GM21367 (cell line): ENCODE measurements at regions not wholly inside any gene's neighbourhood (a gene's known extent, or its start where the extent isn't known, plus 50 kb on each side); places are given as distances from the start of the nearest gene placed in this dataset.
"Not testable (repeated sequence)": the region's sequence is repeated elsewhere in the genome, so short reads cannot be mapped to it uniquely, and the experiment has no call there.

ENCODE experiments used
- ATAC-seq: cut with Tn5 transposase; IDR thresholded peaks from one replicate; pipeline ENCODE4 v1.9.1; 2021; ENCODE audit not compliant: unreplicated experiment

DNA sequence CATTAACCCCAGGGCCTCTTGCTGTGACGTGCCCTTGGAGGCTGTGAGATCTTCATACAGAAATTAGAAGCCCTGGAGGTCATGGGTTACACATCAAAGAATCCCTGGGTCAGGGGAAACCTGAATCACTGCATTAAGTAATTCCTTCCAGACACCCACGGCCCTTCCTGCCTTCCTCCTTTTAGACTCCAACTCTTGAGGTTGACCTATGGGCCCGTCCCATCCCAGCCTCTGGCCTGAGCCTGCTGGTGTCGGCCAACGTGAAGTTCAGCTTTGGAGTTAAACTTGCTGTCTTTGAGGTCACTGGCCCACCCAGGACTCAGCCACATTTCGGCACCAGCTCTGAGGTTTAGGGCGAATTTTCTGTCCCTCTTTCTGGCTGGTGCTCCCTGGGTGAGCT, 198.3 kb downstream of the ACKR3 start:
- ATAC-seq, result no peak

DNA sequence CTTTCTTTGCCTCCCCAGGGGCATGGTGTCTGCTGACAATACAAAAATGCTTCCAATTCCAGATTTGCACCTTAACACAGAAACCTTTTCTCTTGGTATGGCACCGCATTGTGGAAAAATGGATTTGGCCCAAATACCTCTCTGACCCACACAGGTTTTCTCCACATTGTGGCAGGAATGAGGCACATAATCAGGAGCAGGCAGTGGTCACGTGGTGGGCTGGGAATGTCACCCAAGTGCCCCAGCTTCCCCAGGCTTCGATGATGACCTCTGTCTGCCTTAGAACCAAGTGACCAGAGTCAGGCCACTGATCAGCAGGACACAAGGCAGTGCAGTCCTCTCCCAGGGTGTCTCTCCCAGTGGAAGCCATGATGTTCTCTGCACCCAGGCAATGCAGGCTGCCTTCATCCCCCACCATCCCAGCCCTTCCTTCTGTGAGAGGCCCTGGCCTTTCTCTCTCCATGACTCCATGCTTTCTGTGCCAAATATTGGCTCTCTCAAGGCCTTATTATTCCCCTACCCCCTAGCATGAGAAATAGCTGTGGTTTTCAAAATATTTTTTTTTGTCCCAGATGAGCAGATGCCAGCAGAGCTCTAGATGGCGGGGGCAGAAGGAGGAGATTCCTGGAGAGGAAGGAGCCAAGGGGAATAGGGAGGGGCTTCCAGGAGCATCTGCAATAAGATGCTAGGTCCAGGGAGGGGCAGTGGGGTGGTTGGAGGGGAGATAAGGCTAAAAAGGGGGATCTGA, 198.9 kb downstream of the ACKR3 start:
- ATAC-seq, result no peak

DNA sequence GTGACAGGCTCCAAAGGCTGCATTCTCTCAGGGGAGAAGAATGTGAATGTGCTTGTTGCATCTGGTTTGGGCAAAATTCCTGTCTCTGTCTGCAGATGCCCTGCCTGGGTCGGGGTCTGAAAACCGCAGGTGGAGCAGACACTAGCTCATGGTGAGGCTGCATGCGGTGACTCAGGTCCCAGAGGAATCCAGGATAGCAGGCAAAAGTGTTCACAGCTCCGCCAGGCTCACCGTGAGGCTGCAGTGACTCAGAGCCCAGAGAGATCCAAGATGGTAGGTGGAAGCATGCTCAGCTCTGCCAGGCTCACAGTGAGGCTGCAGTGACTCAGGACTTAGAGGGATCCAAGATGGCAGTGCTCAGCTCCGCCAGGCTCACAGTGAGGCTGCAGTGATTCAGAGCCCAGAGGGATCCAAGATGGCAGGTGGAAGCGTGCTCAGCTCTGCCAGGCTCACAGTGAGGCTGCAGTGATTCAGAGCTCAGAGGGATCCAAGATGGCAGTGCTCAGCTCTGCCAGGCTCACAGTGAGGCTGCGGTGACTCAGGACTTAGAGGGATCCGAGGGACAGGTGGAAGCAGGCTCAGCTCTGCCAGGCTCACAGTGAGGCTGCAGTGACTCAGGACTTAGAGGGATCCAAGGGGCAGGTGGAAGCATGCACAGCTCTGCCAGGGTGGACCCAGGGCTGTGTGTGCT, 200.5 kb downstream of the ACKR3 start:
- no peak for ATAC-seq

DNA sequence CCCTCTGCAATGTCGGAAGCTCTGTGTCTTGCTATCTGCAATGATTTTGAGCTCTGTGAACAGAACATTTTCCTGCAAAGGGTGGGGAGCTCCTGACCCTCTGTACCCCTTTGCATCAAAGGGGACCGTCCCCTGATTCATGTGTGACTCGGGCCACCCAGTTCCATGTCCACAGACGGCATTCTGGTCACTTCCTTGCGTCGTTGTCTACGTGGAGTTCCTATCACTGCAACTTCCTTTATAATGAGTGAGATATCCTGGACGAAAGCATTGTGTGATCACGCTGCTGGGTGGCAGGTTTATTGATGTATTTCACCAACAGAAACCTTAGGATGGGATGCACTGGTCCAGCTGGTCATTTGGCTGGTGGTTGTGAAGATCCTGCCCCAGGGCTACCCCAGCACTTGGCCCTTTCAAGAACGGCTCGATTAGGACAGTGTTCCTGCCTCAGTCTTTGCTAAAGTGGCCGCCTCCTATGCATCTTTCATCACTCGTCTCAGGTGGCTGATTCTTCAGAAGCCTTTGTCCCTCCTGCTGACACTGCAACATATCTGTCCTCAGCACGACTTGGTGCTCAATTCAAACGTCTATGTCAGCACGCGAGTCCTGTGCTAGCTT, 202.7 kb downstream of the ACKR3 start:
- ATAC-seq, result no peak

DNA sequence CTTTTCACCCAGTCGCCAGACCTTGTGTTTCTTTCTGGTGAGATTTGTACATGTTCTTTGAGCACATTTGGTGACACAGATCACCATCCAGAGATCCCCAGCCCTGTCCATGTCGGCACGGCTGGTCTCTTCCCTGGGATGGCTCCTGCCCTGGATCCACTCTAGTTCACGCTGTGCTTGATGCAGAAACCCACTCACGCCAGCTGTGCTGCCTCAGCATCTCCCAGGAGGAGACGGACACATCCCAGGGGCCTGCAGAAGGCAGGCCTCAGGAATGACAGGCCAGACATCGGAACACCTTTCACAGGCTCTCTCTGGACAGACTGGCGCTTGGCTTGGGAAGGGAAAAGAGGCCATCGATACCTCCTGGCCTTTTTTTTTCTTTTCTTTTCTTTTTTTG, 203.6 kb downstream of the ACKR3 start:
- no peak for ATAC-seq

DNA sequence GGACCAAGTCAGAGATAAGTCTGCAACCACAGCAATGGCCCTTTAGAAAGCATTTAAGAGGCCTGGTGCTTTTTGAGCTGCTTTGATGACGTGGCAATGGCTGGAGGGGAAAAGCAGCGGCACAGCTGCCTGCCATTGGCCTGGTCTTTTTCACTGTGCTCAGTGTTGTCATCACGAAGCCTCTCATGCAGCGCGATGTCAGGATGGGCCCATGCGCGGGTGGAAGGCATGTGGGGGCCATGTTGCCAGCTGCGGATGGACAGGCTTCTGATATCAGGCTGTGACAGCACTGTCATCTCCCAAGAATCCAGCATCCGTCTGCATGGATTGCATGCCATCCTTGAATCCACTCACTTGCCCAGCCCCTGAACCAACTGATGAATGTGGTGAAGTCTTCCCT, 204.5 kb downstream of the ACKR3 start:
- no peak for ATAC-seq

DNA sequence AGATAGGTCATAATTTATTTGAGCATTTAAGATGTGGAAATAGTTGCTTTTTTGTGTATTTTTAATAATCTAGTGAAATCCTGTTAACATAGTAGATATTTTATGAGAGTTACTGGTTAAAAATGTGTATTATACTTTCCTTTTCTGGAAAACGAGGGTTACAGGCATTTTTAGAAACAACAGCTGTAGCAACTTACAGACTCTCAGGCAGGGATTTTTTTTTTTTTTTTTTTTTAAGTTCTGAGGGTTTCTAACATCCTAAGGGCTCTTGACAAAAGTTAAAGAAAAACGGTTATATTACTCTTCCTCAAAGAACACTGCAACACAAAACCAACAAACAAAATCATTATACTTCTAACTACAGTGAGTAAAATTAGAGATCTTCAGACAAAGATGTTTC, 205.9 kb downstream of the ACKR3 start:
- no peak for ATAC-seq

DNA sequence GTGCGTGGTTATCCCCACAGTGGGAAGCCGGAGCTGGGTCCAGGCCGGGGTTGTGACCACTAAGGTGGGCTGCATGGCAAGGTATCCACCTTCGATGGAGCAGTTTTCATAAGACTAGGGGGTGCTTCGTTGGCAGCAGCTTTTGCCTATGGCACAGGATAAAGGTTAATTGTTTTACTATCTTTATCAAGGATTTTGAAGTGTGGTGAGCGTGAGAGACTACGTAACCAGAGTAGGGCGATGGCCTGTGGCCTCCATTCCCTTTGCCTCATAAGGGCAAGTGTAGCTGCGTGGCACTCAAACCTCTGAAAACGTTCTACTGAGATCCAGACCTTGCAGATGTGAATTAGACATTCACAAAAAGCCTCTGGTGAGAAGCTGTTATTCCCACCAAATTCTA, 206.6 kb downstream of the ACKR3 start:
- no peak for ATAC-seq

DNA sequence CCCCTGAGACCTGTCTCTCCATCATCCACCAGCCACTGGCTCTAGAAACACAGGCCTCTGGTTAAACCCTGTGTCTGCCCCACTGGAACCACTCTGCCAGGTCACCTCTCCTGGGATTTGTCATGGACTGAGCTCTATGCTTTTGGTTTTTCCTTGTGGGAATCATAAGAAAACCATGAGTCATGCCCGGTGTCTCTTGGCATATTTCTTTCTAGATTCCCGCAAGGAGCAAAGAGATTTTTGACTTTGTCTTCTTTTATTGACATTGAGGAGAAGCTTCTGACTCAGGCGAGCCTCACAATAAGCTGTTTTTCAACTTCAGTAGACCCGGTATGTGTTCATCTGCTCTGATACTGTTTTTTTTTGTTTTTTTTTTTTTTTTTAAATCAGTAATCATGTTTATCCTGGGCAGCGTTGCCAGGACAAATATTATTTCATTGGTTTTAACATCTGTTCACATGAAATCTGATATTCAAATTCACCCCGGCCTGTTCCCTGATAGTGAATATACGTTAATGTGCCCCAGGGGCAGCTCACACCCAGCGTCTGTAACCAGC, 207.1 kb downstream of the ACKR3 start:
- no peak for ATAC-seq

DNA sequence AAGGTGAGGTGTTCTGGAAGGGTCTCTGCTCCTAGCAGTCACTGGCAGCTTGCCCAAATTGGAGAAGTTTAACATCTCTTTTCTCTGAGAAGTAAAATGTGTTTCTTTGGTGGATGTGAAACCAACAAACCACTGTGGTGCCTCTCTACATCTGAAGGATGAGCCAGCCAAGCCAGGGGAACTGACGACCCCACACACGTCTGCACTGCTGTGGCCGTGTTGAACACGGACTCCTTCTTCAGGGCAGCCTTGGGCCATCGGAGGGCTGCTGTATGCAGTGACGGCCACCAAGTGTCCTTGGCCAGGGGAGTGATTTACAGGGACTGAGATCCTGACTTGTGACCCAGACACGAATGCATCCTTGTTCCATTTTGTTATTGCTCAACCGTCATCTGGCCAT, 207.8 kb downstream of the ACKR3 start:
- ATAC-seq, result no peak

DNA sequence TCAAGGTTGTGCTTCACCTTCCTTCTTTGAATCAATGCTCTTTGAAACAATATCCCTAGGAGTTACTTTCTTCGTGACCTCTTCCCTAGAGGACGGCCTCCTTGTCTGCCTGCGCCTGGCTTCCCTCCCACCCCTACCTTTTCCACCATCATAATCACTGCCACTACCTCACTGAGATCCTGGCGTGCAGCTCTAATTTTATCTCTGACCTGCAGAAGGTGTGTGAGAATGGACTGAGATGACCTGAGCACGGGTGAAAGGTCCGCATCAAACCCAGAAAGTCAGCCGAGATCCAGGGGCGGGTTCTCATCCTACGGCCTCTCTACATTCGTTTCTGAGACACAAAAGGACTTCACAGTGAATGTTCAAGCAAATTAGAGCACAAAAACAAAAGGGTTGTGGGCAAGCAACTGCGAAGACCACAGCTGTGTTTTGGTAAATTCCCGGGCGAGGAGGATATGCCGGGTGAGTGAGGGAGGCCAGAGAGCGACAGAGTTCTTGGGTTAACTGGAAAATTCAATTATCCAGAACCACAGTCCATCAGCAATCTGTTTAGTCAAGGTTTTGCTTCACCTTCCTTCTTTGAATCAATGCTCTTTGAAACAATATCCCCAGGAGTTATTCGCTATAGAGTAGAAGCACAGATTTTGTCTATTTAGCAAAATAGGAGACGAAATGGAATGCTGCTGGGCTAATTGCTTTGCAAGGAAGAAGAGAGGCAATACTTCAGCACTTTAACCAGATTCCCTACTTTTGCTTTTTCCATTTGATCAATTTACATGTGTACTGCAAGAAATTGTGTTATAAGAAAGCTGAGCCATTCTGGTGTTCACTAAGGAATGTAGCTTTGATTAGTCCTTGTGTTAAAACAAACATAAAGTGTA, 212.6 kb downstream of the ACKR3 start:
- ATAC-seq, result no peak

DNA sequence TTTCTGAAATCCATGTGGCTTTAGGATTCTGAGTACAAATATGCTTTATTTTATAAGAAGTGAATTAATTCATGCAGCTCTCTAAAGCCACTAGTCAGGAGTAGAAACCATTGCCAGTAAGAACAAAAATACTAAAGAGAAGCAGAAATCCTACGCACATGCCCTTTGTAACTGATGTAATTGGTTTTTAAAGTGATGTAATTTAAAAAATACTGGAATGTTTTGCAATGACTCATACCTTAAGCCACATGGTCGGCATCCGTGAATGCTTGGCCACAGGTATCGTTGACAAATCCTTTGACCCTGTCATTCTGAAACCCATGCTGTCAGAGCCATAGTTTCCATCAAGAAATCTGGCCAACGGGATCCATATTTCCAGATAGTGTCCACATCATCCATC, 213.3 kb downstream of the ACKR3 start:
- no peak for ATAC-seq

DNA sequence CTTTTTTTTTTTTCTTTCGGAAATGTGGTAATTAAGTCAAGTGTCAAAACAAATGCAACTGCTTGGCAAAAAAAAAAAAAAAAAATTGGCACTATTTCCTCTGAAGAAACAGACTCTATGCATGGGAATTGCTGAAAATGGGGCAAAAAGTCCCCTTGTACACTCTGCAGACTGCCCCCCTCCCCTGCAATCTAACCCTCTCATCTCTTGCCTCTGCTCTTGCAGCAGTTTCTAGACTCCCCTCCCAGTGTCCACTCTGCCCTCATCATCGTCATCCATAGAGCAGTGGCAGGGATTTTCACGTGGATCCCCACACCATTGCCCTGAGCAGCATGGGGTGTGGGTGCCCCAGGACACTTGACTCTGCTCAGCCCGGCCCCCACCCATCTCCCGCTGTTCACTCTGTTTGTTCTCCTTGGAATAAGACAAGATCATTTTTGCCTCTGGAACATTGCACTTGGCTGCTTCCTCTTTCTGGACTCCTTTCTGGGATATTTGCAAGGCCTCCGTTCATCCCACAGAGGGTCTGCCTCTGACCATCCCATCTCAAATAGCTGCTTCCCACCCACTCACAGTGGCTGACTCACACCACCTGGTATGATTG, 213.9 kb downstream of the ACKR3 start:
- no peak for ATAC-seq

DNA sequence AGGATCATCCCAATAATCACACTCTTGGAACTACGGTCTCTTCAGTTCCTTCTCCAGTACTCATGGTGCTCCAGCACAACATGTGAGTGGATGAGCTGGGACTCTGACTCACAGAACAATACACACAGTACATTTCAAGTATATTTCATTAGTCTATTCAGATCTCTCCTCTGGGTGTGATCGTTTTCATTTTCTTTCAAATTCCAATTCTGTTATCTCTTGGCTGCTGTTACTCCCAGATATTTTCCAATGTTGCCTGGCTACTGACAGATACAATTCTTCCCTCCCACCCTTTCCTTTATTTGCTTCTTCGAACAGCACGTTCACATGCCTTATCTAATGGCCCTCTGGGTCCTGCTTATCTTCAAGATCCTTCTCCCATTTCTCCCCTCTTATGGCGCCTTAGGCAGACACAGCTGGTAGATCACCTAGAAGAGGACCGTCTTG, 216.0 kb downstream of the ACKR3 start:
- no peak for ATAC-seq

DNA sequence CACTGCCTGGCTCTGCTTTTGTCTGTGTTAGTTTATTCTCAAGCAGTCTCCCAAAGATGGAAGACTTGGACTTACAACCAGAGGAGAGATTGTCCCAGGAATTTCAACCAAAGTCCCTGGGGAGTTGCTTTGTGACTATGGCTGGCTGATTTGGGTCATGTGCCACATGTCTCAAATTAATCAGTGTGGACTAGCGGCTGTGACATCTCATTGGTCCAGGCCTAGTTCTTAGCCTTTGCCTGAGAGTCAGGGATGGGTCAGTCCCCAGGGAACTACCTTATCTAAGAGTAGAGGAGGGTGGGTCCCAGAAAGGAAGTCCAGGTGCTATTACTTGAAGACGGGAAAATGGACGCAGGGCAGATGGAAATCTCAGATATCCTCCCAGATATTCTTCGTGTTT, 217.1 kb downstream of the ACKR3 start:
- ATAC-seq, result no peak

DNA sequence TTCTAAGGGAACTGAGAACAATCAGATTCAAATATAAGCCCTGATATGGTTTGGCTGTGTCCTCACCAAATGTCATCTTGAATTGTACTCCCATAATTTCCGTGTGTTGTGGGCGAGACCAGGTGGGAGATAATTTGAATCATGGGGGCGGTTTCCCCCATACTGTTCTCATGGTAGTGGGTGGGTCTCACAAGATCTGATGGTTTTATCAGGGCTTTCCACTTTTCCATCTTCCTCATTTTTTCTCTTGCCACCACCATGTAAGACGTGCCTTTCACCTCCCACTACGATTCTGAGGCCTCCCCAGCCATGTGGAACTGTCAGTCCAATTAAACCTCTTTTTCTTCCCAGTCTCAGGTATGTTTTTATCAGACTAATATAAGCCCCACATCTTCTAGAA, 217.8 kb downstream of the ACKR3 start:
- ATAC-seq, result not testable (repeated sequence)

DNA sequence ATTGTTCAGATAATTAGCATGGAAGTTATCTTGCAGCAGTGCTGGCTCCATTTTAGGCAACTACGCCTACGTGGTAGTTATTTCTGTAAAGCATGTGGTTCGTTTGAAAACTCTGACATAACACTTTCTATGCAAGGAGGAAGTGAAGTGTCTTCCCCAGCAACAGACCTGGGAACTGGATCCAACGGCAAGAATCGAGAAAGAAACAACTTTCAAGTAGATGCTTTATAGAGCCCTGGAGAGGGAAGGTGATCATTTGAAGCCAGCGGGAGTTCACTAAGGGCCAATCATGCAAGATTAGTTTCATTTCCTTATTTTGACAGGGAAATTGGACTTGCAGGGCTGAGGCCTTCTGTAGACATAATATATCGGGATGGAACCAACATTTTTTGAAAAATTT, 218.3 kb downstream of the ACKR3 start:
- no peak for ATAC-seq

DNA sequence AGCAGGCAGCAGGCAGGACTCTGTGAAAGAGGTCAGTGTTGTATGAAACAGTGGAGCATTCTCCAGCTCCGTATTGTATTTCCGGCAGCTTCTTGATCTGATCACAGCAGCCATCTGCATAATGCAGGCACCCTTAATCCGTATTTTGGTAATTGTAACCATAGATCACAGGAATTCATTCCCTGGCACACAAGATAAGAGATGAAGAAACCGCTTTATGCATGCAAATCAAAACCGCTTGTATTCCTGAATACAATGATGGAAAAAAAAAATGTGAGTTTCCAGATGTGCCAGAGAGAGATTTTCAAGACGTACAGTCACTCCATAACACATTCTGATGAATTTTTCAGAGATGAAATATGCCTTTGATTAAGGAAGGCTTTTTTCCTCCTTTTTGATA, 221.3 kb downstream of the ACKR3 start:
- ATAC-seq, result no peak

DNA sequence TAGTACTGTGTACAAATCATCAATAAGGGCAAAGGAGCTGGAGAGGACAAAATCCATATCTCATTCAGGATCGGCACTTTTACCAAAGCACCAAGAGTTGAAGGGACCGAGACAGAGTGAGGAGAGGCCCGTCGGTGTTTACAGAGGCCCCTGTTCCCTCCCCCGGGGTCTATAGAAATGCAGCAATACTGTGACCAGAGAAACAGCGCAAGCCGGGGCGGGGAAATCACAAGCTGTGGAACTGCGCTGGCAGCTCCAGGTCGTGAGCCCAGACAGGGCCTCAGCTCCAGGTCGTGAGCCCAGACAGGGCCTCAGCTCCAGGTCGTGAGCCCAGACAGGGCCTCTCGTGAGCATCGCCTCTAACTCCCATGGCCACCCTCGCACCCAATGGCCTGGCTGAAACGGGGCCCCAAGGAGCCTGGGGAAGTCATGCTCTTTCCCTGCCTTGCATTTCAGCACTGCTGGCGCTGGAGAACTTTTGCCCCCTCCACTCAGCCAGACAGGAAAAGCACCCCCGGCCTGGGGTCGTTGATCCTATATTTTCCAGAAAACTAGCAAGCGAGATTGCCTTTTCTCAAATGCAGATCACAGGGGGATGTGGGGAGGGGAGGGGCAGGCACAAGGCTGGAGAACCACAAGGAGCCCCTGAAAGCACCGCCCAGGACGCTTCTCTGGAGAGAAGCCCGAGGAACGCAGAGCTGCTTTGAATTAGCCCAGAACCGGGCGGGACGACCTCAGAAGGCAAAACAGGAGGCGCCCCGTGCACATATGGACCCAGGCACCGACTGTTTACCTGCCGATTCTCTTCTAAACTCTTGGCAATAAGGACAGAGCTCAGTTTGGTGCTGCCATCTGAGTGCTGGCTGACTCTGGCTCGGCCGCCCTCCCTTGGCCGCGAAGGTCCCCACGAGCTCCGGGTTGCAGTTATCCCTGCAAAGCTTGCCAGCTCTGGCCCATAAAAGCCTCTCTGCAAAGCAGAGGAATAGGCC, 223.7 kb downstream of the ACKR3 start:
- ATAC-seq, result no peak
